HEK293 (cell line): ENCODE measurements at regions not wholly inside any gene's neighbourhood (a gene's known extent, or its start where the extent isn't known, plus 50 kb on each side); places are given as distances from the start of the nearest gene placed in this dataset.
A peak's percentile ranks its signal among the peaks of the same experiment; 100 is the strongest.

Experiments
- CTCF ChIA-PET: fragments of 350-600 bp; formaldehyde crosslinking; extraction: SDS; loops from one replicate; lab custom pipeline; 2021; ENCODE audit warnings: antibody characterized with exemption; lab: Yijun Ruan, JAX
- POLR2A ChIA-PET: fragments of 300-600 bp; formaldehyde crosslinking; extraction: SDS; loops from one replicate; lab custom pipeline; 2020; ENCODE audit warnings: antibody characterized with exemption, inconsistent platforms; lab: Yijun Ruan, JAX
- H3K27ac ChIP-seq: fragments of 200-500 bp; sonication (Bioruptor generic); 2 replicates; pipeline ENCODE4 v1.5.1; 2014; ENCODE audit warnings: low read depth, low read length, control low read depth, inconsistent platforms; ENCODE audit errors: extremely low read depth
- H3K36me3 ChIP-seq, 2 experiments: fragments of 200-500 bp in 1 of 2; sonication (Bioruptor generic) in 1 of 2; 1 replicate in 1 of 2; 2 replicates in 1 of 2; pipeline ENCODE4 v1.5.1; 2014 to 2017; ENCODE audit warnings: inconsistent platforms in 2 of 2, low read length in 2 of 2; ENCODE audit not compliant: control insufficient read depth in 2 of 2, insufficient read depth in 1 of 2
- H3K4me1 ChIP-seq: fragments of 200-500 bp; sonication (Bioruptor generic); 2 replicates; pipeline ENCODE4 v1.5.1; 2014; ENCODE audit warnings: mild to moderate bottlenecking, low read length, inconsistent platforms; ENCODE audit not compliant: control insufficient read depth, insufficient read depth
- H3K4me3 ChIP-seq: 2 replicates; pipeline ENCODE4 v1.5.1; 2011; ENCODE audit warnings: low read depth, mild to moderate bottlenecking, control low read depth, low read length, moderate library complexity
- H3K9me3 ChIP-seq: fragments of 200-500 bp; sonication (Bioruptor generic); 2 replicates; pipeline ENCODE4 v1.5.1; 2014; ENCODE audit warnings: low read depth, low read length, inconsistent platforms; ENCODE audit not compliant: control insufficient read depth, insufficient read depth
- GLIS2 ChIP-seq: fragments of 450-650 bp; formaldehyde crosslinking; IDR thresholded peaks from 2 replicates; pipeline ENCODE4 v1.5.1; 2016; ENCODE audit warnings: missing biosample characterization, missing genetic modification characterization
- IKZF3 ChIP-seq: fragments of 450-650 bp; IDR thresholded peaks from 2 replicates; pipeline ENCODE4 v1.5.0; 2018; ENCODE audit warnings: missing biosample characterization, mild to moderate bottlenecking, missing genetic modification characterization, moderate library complexity
- KLF10 ChIP-seq: fragments of 450-650 bp; IDR thresholded peaks from 2 replicates; pipeline ENCODE4 v1.5.1; 2018; ENCODE audit warnings: missing biosample characterization, mild to moderate bottlenecking, missing genetic modification characterization
- KLF8 ChIP-seq: fragments of 450-650 bp; formaldehyde crosslinking; IDR thresholded peaks from 2 replicates; pipeline ENCODE4 v1.5.1; 2016; ENCODE audit warnings: missing biosample characterization, missing genetic modification characterization
- SP2 ChIP-seq: fragments of 450-650 bp; formaldehyde crosslinking; IDR thresholded peaks from 2 replicates; pipeline ENCODE4 v1.5.1; 2016; ENCODE audit warnings: missing biosample characterization, missing genetic modification characterization
- SP7 ChIP-seq: fragments of 450-650 bp; formaldehyde crosslinking; IDR thresholded peaks from 2 replicates; pipeline ENCODE4 v1.5.1; 2016; ENCODE audit warnings: missing biosample characterization, missing genetic modification characterization
- ZBTB8A ChIP-seq: fragments of 450-650 bp; formaldehyde crosslinking; IDR thresholded peaks from 2 replicates; pipeline ENCODE4 v1.5.1; 2016; ENCODE audit warnings: missing biosample characterization, missing genetic modification characterization
- ZEB2 ChIP-seq: fragments of 450-650 bp; formaldehyde crosslinking; IDR thresholded peaks from 2 replicates; pipeline ENCODE4 v1.5.1; 2016; ENCODE audit warnings: missing biosample characterization, missing genetic modification characterization
- ZNF10 ChIP-seq: fragments of 450-650 bp; formaldehyde crosslinking; IDR thresholded peaks from 2 replicates; pipeline ENCODE4 v1.5.1; 2017; ENCODE audit warnings: missing biosample characterization, missing genetic modification characterization
- ZNF335 ChIP-seq: fragments of 450-650 bp; formaldehyde crosslinking; conservative IDR thresholded peaks from 2 replicates; pipeline ENCODE4 v1.5.1; 2016; ENCODE audit warnings: missing biosample characterization, missing genetic modification characterization
- ZNF354C ChIP-seq: fragments of 450-650 bp; formaldehyde crosslinking; IDR thresholded peaks from 2 replicates; pipeline ENCODE4 v1.5.1; 2016; ENCODE audit warnings: missing biosample characterization, missing genetic modification characterization, low read depth, borderline replicate concordance
- ZNF660 ChIP-seq: fragments of 450-650 bp; IDR thresholded peaks from 2 replicates; pipeline ENCODE4 v1.5.1; 2018; ENCODE audit warnings: missing biosample characterization, mild to moderate bottlenecking, missing genetic modification characterization
- TF ChIP-seq, protein P1 (sequence below): fragments of 450-650 bp; formaldehyde crosslinking; IDR thresholded peaks from 2 replicates; pipeline ENCODE4 v1.5.1; 2016; ENCODE audit warnings: missing biosample characterization, missing genetic modification characterization
- TF ChIP-seq, protein P2 (sequence below): sonication (generic); formaldehyde crosslinking; IDR thresholded peaks from 2 replicates; pipeline ENCODE4 v1.8.1; 2022; ENCODE audit warnings: mild to moderate bottlenecking, moderate library complexity, missing genetic modification reagents
- TF ChIP-seq, protein P3 (sequence below): fragments of 450-650 bp; formaldehyde crosslinking; optimal IDR thresholded peaks from 2 replicates; pipeline ENCODE3; 2016; ENCODE audit warnings: missing biosample characterization, mild to moderate bottlenecking, missing genetic modification characterization
- TF ChIP-seq, protein P4 (sequence below): fragments of 450-650 bp; formaldehyde crosslinking; IDR thresholded peaks from 2 replicates; pipeline ENCODE4 v1.5.1; 2017; ENCODE audit warnings: missing biosample characterization, mild to moderate bottlenecking, missing genetic modification characterization, moderate library complexity
- TF ChIP-seq, protein P5 (sequence below): fragments of 450-650 bp; formaldehyde crosslinking; IDR thresholded peaks from 2 replicates; pipeline ENCODE4 v1.5.1; 2016; ENCODE audit warnings: missing biosample characterization, missing genetic modification characterization
- TF ChIP-seq, protein P6 (sequence below): IDR thresholded peaks from 2 replicates; pipeline ENCODE4 v1.6.1; 2011; ENCODE audit warnings: mild to moderate bottlenecking, low read depth, low read length, borderline replicate concordance

DNA sequence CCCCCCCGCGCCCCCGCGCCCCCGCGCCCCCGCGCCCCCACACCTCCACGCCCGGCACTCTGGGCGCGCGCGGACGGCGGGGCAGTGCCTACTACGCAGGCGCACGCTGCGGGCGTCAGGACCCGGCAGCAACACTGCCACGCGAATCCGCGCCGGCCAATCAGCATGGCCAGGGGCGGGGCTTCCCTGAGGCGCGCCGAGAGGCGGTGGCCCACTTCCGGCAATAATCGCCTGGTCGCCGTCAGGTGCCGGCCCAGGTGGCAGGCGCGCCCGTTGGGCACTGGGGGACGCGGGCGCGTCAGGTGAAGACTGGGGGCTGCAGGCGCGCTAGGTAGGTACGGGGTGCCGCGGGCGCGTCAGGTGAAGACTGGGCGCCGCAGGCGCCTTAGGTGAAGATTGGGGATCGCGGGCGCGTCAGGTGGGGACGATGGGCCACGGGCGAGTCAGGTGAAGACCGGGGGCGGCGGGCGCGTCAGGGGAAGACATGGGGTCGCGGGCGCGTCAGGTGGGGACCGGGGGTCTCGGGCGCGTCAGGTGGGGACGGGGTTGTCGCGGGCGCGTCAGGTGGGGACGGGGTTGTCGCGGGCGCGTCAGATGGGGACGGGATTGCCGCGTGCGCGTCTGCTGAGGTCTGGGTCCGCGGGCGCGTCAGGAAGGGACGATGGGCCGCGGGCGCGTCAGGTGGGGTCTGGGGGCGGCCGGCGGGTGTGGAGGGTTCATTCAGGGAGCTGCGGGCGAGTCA is 219.1 kb downstream of the RTP5 start:
- Histone ChIP-seq H3K36me3 (no peaks in the 10 kb centered on the region), H3K4me3 (peak overlapping the region; percentile 77), H3K4me1 (peaks cover 3% of the 10 kb centered on the region; the same call in 1 of the 2 replicates), H3K9me3 (no peaks in the 10 kb centered on the region), H3K27ac (peak overlapping the region; percentile 24; the same call in 1 of the 2 replicates)
- ChIA-PET CTCF (interaction anchor here (1.3 kb wide), 1 partner anchor 138 kb away, joined by 3 read pairs; no protein-coding TSS in a partner anchor), POLR2A (no interaction called here)
- TF ChIP-seq ZNF335 (tag by site-specific recombination): peak; percentile 48
- TF ChIP-seq, protein P1, sequence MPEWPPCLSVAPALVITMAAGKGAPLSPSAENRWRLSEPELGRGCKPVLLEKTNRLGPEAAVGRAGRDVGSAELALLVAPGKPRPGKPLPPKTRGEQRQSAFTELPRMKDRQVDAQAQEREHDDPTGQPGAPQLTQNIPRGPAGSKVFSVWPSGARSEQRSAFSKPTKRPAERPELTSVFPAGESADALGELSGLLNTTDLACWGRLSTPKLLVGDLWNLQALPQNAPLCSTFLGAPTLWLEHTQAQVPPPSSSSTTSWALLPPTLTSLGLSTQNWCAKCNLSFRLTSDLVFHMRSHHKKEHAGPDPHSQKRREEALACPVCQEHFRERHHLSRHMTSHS (tag by site-specific recombination): no peak
- TF ChIP-seq GLIS2: 0 out of 2 replicates have a peak, but pooled peaks have one; percentile 16
- peak; percentile 72 for TF ChIP-seq ZEB2 (tag by site-specific recombination)
- TF ChIP-seq, protein P2, sequence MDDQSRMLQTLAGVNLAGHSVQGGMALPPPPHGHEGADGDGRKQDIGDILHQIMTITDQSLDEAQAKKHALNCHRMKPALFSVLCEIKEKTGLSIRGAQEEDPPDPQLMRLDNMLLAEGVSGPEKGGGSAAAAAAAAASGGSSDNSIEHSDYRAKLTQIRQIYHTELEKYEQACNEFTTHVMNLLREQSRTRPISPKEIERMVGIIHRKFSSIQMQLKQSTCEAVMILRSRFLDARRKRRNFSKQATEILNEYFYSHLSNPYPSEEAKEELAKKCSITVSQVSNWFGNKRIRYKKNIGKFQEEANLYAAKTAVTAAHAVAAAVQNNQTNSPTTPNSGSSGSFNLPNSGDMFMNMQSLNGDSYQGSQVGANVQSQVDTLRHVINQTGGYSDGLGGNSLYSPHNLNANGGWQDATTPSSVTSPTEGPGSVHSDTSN (CRISPR knock-in tag): 0 out of 2 replicates have a peak, but pooled peaks have one; percentile 36
- TF ChIP-seq KLF10: no peak
- TF ChIP-seq ZNF10 (tag by site-specific recombination): peak; percentile 35; the same call in 1 of the 2 replicates
- TF ChIP-seq SP7 (tag by site-specific recombination): no peak
- peak; percentile 33; the same call in 1 of the 2 replicates for TF ChIP-seq KLF8 (tag by site-specific recombination)
- TF ChIP-seq SP2 (tag by site-specific recombination): peak; percentile 60
- TF ChIP-seq, protein P3, sequence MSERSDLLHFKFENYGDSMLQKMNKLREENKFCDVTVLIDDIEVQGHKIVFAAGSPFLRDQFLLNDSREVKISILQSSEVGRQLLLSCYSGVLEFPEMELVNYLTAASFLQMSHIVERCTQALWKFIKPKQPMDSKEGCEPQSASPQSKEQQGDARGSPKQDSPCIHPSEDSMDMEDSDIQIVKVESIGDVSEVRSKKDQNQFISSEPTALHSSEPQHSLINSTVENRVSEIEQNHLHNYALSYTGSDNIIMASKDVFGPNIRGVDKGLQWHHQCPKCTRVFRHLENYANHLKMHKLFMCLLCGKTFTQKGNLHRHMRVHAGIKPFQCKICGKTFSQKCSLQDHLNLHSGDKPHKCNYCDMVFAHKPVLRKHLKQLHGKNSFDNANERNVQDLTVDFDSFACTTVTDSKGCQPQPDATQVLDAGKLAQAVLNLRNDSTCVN (tag by site-specific recombination): peak; percentile 91
- TF ChIP-seq ZNF354C (tag by site-specific recombination): no peak
- TF ChIP-seq, protein P4, sequence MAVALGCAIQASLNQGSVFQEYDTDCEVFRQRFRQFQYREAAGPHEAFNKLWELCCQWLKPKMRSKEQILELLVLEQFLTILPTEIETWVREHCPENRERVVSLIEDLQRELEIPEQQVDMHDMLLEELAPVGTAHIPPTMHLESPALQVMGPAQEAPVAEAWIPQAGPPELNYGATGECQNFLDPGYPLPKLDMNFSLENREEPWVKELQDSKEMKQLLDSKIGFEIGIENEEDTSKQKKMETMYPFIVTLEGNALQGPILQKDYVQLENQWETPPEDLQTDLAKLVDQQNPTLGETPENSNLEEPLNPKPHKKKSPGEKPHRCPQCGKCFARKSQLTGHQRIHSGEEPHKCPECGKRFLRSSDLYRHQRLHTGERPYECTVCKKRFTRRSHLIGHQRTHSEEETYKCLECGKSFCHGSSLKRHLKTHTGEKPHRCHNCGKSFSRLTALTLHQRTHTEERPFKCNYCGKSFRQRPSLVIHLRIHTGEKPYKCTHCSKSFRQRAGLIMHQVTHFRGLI (tag by site-specific recombination): 0 out of 2 replicates have a peak, but pooled peaks have one; percentile 33
- no peak for TF ChIP-seq ZNF660 (tag by site-specific recombination)
- peak; percentile 89 for TF ChIP-seq ZBTB8A
- TF ChIP-seq, protein P5, sequence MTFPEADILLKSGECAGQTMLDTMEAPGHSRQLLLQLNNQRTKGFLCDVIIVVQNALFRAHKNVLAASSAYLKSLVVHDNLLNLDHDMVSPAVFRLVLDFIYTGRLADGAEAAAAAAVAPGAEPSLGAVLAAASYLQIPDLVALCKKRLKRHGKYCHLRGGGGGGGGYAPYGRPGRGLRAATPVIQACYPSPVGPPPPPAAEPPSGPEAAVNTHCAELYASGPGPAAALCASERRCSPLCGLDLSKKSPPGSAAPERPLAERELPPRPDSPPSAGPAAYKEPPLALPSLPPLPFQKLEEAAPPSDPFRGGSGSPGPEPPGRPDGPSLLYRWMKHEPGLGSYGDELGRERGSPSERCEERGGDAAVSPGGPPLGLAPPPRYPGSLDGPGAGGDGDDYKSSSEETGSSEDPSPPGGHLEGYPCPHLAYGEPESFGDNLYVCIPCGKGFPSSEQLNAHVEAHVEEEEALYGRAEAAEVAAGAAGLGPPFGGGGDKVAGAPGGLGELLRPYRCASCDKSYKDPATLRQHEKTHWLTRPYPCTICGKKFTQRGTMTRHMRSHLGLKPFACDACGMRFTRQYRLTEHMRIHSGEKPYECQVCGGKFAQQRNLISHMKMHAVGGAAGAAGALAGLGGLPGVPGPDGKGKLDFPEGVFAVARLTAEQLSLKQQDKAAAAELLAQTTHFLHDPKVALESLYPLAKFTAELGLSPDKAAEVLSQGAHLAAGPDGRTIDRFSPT (tag by site-specific recombination): peak; percentile 89
- TF ChIP-seq, protein P6, sequence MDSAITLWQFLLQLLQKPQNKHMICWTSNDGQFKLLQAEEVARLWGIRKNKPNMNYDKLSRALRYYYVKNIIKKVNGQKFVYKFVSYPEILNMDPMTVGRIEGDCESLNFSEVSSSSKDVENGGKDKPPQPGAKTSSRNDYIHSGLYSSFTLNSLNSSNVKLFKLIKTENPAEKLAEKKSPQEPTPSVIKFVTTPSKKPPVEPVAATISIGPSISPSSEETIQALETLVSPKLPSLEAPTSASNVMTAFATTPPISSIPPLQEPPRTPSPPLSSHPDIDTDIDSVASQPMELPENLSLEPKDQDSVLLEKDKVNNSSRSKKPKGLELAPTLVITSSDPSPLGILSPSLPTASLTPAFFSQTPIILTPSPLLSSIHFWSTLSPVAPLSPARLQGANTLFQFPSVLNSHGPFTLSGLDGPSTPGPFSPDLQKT: peak; percentile 24; the same call in 1 of the 2 replicates
- no peak for TF ChIP-seq IKZF3
